HG03139 (cell line): ENCODE measurements at regions not wholly inside any gene's neighbourhood (a gene's known extent, or its start where the extent isn't known, plus 50 kb on each side); places are given as distances from the start of the nearest gene placed in this dataset.
A peak's percentile ranks its signal among the peaks of the same experiment; 100 is the strongest.
"Not testable (repeated sequence)": the region's sequence is repeated elsewhere in the genome, so short reads cannot be mapped to it uniquely, and the experiment has no call there.

ENCODE experiments used
- ATAC-seq: cut with Tn5 transposase; IDR thresholded peaks from one replicate; pipeline ENCODE4 v1.9.1; 2021; ENCODE audit not compliant: unreplicated experiment

- no peak for ATAC-seq
Observed at GRCh38 chr11:10973416-10973815, 115.6 kb upstream of the ZBED5 start.

GRCh38 chr11:10970926-10971325, 113.1 kb upstream of the ZBED5 start:
- no peak for ATAC-seq

GRCh38 chr11:10969387-10969786, 111.5 kb upstream of the ZBED5 start:
- ATAC-seq: no peak

GRCh38 chr11:10956884-10957283, 99.0 kb upstream of the ZBED5 start:
- not testable (repeated sequence) for ATAC-seq

GRCh38 chr11:10955616-10956015, 97.8 kb upstream of the ZBED5 start:
- no peak for ATAC-seq

- no peak for ATAC-seq
Observed at GRCh38 chr11:10954184-10954583, 96.3 kb upstream of the ZBED5 start.

- ATAC-seq: no peak
Observed at GRCh38 chr11:10952872-10953271, 95.0 kb upstream of the ZBED5 start.

- ATAC-seq: not testable (repeated sequence)
Observed at GRCh38 chr11:10947935-10948334, 90.1 kb upstream of the ZBED5 start.

- ATAC-seq: no peak
Observed at GRCh38 chr11:10946072-10946471, 88.2 kb upstream of the ZBED5 start.

- no peak for ATAC-seq
Observed at GRCh38 chr11:10945196-10945595, 87.3 kb upstream of the ZBED5 start.

- ATAC-seq: no peak
Observed at GRCh38 chr11:10943968-10944367, 86.1 kb upstream of the ZBED5 start.

- ATAC-seq: no peak
Observed at GRCh38 chr11:10942620-10943019, 84.8 kb upstream of the ZBED5 start.

- ATAC-seq: no peak
Observed at GRCh38 chr11:10941871-10942270, 84.0 kb upstream of the ZBED5 start.

GRCh38 chr11:10941414-10941813, 83.6 kb upstream of the ZBED5 start:
- no peak for ATAC-seq

- ATAC-seq: no peak
Observed at GRCh38 chr11:10938650-10939387, 81.0 kb upstream of the ZBED5 start.

GRCh38 chr11:10938231-10938630, 80.4 kb upstream of the ZBED5 start:
- ATAC-seq: no peak

GRCh38 chr11:10937385-10937771, 79.5 kb upstream of the ZBED5 start:
- no peak for ATAC-seq

- ATAC-seq: no peak
Observed at GRCh38 chr11:10936626-10937384, 79.0 kb upstream of the ZBED5 start.

GRCh38 chr11:10935015-10935559, 77.2 kb upstream of the ZBED5 start:
- ATAC-seq: no peak

- ATAC-seq: no peak
Observed at GRCh38 chr11:10934293-10934860, 76.5 kb upstream of the ZBED5 start.

- ATAC-seq: peak; percentile 89
Observed at GRCh38 chr11:10933455-10934292, 75.8 kb upstream of the ZBED5 start.
